GM12875 (cell line): ENCODE measurements at regions not wholly inside any gene's neighbourhood (a gene's known extent, or its start where the extent isn't known, plus 50 kb on each side); places are given as distances from the start of the nearest gene placed in this dataset.

ENCODE experiments used
- H3K4me3 ChIP-seq: one replicate; pipeline ENCODE4 v1.5.1; 2011; ENCODE audit warnings: low read depth, low read length, control low read depth
- CTCF ChIP-seq: IDR thresholded peaks from 2 replicates; pipeline ENCODE4 v1.5.1; 2011; ENCODE audit warnings: low read depth, mild to moderate bottlenecking, control low read depth, inconsistent platforms, low read length, moderate library complexity, borderline replicate concordance; ENCODE audit not compliant: insufficient read depth

GRCh38 chr2:210816769-210817168, 260.4 kb downstream of the CPS1 start:
- TF ChIP-seq CTCF: no peak
- no peak overlapping the region for H3K4me3 ChIP-seq

GRCh38 chr2:210818473-210818872, 262.1 kb downstream of the CPS1 start:
- no peak overlapping the region for H3K4me3 ChIP-seq
- no peak for TF ChIP-seq CTCF

GRCh38 chr2:210833403-210833802, 277.0 kb downstream of the CPS1 start:
- no peak for TF ChIP-seq CTCF
- H3K4me3 ChIP-seq: no peak overlapping the region

GRCh38 chr2:210839034-210839433, 282.6 kb downstream of the CPS1 start:
- H3K4me3 ChIP-seq: no peak overlapping the region
- TF ChIP-seq CTCF: no peak

- no peak for TF ChIP-seq CTCF
- H3K4me3 ChIP-seq: no peak overlapping the region
These were observed 283.1 kb downstream of the CPS1 start for GRCh38 chr2:210839450-210839849.

GRCh38 chr2:210842896-210843295, 286.5 kb downstream of the CPS1 start:
- no peak for TF ChIP-seq CTCF
- H3K4me3 ChIP-seq: no peak overlapping the region

GRCh38 chr2:210844016-210844415, 287.6 kb downstream of the CPS1 start:
- no peak overlapping the region for H3K4me3 ChIP-seq
- TF ChIP-seq CTCF: no peak
